HG03565 (cell line): ENCODE measurements at regions not wholly inside any gene's neighbourhood (a gene's known extent, or its start where the extent isn't known, plus 50 kb on each side); places are given as distances from the start of the nearest gene placed in this dataset.
"Not testable (repeated sequence)": the region's sequence is repeated elsewhere in the genome, so short reads cannot be mapped to it uniquely, and the experiment has no call there.

Experiments used
- ATAC-seq: cut with Tn5 transposase; IDR thresholded peaks from one replicate; pipeline ENCODE4 v1.9.1; 2021; ENCODE audit warnings: mild to moderate bottlenecking, moderate library complexity; ENCODE audit not compliant: unreplicated experiment

GRCh38 chrY:7730071-7730470 is 818.5 kb upstream of the AMELY start:
- no peak for ATAC-seq

- no peak for ATAC-seq
These were observed 817.9 kb upstream of the AMELY start for GRCh38 chrY:7729318-7730011.

- no peak for ATAC-seq
These were observed 817.4 kb upstream of the AMELY start for GRCh38 chrY:7728935-7729317.

GRCh38 chrY:7725791-7726460 is 814.4 kb upstream of the AMELY start:
- no peak for ATAC-seq

GRCh38 chrY:7723991-7724632 is 812.6 kb upstream of the AMELY start:
- ATAC-seq, result peak; percentile 85

GRCh38 chrY:7723127-7723526 is 811.6 kb upstream of the AMELY start:
- ATAC-seq, result no peak

GRCh38 chrY:7722566-7722965 is 811.0 kb upstream of the AMELY start:
- no peak for ATAC-seq

GRCh38 chrY:7720974-7721373 is 809.4 kb upstream of the AMELY start:
- ATAC-seq, result no peak

GRCh38 chrY:7719271-7719670 is 807.7 kb upstream of the AMELY start:
- ATAC-seq, result no peak

- ATAC-seq, result no peak
These were observed 807.1 kb upstream of the AMELY start for GRCh38 chrY:7718626-7719025.

GRCh38 chrY:7718126-7718525 is 806.6 kb upstream of the AMELY start:
- no peak for ATAC-seq

- ATAC-seq, result no peak
These were observed 802.9 kb upstream of the AMELY start for GRCh38 chrY:7714426-7714825.

- not testable (repeated sequence) for ATAC-seq
These were observed 802.2 kb upstream of the AMELY start for GRCh38 chrY:7713738-7714137.

GRCh38 chrY:7712289-7712688 is 800.7 kb upstream of the AMELY start:
- ATAC-seq, result no peak

- no peak for ATAC-seq
These were observed 792.1 kb upstream of the AMELY start for GRCh38 chrY:7703578-7704140.

- no peak for ATAC-seq
These were observed 790.9 kb upstream of the AMELY start for GRCh38 chrY:7702481-7702880.

GRCh38 chrY:7701676-7702075 is 790.1 kb upstream of the AMELY start:
- ATAC-seq, result no peak

- ATAC-seq, result no peak
These were observed 786.0 kb upstream of the AMELY start for GRCh38 chrY:7697506-7697905.

- no peak for ATAC-seq
These were observed 781.1 kb upstream of the AMELY start for GRCh38 chrY:7692701-7693100.

- no peak for ATAC-seq
These were observed 775.5 kb upstream of the AMELY start for GRCh38 chrY:7687086-7687485.

GRCh38 chrY:7684546-7684945 is 773.0 kb upstream of the AMELY start:
- ATAC-seq, result no peak

GRCh38 chrY:7682386-7682785 is 770.8 kb upstream of the AMELY start:
- no peak for ATAC-seq
